T1000 (cell line): ENCODE measurements at regions not wholly inside any gene's neighbourhood (a gene's known extent, or its start where the extent isn't known, plus 50 kb on each side); places are given as distances from the start of the nearest gene placed in this dataset.

Experiments
- DNase-seq: peaks from one replicate; lab custom pipeline; 2025; ENCODE audit warnings: mixed read lengths; lab: John Stamatoyannopoulos, UW

DNA sequence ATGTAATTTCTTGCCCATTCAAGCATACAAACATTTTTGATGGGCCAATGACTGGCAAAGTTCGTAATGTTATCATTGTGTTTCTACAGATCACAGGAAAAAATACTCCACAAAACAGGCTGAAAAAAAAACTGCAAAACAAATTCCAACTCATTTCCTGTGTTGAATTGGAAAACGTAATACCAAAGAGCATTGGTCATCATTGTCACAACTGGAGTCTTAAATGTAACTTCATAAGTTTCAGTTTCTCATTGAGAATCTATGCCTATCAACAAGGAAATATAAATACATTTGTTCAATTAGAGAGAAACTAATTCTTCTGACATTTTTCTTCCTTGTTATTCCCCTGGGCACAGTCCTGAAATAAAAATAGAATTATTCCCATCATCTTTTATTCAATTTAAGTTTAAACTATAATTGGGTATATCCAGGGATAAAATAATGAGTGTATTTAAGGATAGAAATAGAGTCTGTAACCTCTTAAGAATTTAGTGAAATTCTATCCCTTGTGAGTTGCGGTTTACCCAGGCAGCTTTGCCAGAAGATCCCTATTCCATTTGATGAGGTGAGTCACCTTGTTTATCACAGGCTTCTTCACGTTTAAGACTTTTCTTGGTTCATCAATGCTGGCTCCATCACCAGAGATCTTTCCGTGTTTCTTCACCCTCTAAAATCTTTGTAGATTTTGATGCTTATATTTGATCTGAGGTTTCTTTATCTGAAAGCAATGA, 112.7 kb upstream of the ITGA1 start:
- peak; percentile 34 for DNase-seq

DNA sequence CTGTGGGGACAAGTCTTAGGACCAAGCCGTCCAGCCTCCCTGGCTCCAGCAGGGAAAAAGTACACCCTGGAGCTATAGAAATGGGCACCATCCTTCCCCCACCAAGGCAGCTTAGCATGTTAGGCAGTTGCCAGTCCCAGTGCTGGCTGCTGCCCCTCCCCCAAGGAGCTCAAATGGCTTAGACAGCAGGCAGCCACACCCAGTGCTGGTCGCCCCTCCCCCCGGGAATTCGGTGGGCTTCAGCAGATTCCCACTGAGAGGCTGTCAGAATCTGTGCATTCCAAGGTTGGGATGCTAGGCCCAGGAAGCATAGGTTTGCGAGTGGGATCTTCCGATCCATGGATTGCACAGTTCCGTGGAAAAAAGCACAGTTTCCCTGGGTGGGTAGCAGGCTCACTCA, 105.2 kb upstream of the ITGA1 start:
- DNase-seq, result no peak

DNA sequence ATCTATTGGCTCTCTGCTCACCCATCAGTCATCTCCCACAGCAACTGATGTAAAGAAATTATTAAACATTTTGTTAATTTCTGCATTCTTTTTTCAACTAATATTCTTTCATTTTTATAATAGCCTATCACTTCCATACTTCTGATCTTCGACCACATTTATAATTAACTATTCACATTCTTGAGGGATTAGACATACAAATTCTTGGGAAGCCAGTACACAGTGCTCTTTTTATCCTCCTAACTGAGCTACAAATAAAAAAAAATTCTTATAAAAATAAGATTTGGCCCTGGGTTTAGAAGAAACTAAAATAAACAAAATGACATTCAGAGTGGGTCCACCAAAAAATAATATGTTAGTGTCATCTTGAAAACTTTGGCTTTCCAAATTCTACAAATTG, 103.7 kb upstream of the ITGA1 start:
- no peak for DNase-seq

GRCh38 chr5:52685566-52685965, 102.2 kb upstream of the ITGA1 start:
- no peak for DNase-seq

DNA sequence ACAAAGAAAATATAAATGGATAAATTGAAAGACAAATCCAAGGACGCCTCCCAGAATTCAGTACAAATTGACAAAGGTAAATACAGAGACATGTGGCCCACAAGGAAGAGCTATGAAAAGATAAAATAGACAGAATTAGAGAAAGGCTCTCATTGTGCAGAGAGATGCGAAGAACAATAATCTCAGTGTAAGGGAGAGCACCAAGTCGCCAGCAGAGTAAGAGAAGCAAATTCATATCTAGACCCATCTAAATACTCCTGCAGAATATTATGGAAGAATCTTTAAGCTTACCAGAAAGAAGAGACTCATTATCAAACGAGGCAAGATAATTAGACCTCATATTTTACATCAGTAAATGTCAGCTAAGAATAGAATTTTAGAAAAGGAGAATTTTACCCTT, 101.7 kb upstream of the ITGA1 start:
- DNase-seq, result no peak

GRCh38 chr5:52690236-52690768, 97.4 kb upstream of the ITGA1 start:
- no peak for DNase-seq

DNA sequence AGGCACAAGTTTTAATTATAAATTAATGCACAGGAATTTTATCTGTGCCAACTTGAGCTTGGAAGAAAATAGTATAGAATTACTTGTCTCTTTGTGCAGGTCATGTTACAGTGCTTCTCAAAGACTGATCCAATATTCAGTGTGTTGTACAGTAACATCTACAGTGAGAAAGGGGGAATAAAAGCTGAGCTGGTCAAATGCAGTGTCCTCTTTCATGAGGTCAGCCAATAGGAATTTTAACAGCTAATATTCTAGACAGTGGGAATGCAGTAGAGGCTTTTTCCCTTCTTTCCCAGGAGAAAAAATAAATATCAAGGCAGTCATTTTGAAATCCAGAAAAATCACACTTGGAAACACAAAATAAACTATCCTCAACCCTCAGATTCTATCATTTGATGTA, 95.7 kb upstream of the ITGA1 start:
- DNase-seq, result no peak

DNA sequence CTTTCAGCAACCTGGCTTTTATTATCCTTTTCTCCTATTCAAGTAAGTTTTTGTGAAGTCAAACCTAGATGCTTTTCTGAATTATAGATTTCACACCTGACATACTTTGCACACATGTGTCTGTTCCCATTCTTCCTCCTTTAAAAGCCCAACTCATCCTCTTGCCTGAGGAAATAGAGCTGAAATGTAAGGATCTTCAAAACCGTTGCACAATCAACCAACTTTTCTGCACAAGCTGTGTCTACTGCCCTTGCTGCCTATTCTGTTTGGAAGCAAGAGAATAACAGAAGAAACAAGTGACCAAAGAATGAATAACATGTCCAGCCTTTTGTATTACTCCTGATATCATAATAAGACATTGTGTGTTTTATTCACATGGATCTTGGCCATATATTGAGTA, 95.1 kb upstream of the ITGA1 start:
- no peak for DNase-seq

GRCh38 chr5:52693280-52693679, 94.4 kb upstream of the ITGA1 start:
- no peak for DNase-seq

- DNase-seq, result no peak
Observed at GRCh38 chr5:52693836-52694235, 93.9 kb upstream of the ITGA1 start.

- DNase-seq, result no peak
Observed at GRCh38 chr5:52694648-52695047, 93.1 kb upstream of the ITGA1 start.

DNA sequence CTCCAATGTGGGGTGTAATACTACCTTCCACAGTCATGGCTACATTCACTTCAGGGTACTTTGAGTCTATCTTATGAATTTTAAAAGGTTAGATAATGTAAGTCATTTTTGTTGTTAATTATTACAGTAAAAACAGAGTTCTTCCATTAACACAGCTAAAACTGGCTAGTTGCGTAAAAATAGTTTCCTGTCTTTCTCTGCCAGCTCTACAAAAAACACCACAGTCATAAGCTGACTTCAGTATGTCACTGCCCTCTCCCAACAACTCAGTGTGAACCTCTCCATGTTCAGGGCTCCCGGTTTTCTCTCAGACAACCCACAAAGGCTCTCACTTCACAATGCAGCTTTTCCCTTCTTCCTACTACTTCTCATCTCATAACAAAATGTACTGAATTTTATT, 84.8 kb upstream of the ITGA1 start:
- no peak for DNase-seq

DNA sequence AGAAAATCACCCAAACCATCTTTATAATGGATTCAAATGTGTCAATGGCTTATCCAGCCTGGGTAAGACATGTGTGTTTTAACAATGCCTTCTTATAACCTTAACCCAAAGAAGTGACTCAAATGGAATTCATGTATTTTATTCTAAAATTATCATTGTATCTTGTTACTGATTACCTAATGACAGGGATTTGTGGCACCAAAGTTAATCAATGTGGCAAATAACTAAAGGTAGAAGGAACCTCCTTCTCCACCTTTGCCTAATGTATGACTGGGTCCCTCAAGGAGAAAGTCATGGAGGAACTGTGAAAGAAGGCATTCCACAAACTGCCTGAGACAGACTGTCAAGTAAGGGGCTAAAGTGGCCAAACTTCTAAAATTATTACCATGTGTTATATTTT, 84.4 kb upstream of the ITGA1 start:
- no peak for DNase-seq

DNA sequence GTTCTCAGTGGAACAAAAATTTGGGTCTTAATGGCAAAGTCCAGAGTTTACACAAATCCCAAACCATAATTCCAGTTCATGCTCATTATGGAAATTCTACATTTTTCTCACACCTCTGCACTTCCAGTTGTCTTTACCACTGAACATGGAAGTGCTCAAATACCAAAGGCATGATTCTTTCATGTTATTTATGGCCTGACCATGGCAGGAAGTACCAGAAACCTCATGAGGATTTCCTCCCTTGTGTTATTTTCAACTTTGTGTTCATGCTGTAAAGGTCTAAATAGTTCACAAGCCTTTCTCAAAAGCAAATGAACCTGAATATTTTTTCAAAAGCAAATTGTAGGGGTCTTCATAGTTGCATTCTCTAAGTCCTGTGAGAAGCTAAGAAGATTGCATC, 82.0 kb upstream of the ITGA1 start:
- DNase-seq, result no peak

DNA sequence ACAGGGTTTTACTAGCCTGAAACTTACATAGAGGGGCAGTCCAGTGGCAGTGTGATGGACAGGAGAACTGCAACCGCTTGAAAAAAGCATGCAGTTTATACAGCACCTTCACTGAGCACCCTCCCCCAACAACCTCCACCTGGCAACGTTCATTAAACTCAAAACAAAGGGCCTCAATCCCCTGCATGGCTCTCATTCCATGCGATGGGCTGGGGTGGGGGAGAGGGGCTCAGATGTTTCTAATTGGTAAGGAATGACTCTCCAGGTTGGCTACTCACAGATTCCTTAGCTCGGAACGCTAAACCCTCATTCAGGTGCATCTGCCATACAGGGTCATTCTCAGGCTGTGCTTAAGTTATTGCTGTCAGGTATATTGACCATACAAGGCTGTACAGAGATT, 80.9 kb upstream of the ITGA1 start:
- DNase-seq, result no peak

DNA sequence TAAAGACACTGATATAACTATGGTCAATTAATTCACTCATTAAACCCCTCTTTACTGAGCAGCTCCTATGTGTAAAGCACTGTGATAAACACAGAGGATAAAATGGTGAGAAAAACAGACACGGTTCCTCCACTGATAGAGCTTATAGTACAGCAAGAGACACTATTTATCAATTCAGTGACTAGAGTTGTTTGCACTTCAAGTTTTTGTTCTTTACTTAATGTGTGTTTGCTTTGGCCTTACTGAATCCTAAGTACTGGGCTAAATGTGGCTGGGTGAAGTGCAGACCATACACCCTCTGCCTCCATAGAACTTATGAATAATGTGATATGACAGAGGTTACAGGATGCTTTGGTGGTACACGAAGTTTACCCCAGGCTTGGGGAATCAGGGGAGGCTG, 80.1 kb upstream of the ITGA1 start:
- DNase-seq, result no peak

DNA sequence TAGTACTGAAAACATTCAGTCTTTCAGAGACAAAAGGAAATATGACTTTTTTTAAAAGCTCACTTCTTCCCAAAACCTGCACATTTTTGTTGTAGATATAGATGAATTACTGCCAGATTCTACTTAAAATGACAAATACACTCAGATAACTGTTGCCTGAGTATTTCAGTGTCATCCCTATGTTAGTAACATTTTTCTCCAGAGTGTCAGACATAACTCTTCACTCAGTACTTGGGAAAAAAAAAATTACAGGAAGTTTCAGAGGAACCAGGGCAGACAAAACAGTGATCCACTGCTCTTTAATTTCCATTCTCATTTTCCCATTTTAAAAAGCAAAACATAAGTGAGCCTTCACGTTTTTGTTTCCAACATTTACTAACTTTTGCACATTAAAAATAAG, 79.3 kb upstream of the ITGA1 start:
- DNase-seq, result no peak

GRCh38 chr5:52709167-52709925, 78.4 kb upstream of the ITGA1 start:
- no peak for DNase-seq

- no peak for DNase-seq
Observed at GRCh38 chr5:52710310-52710971, 77.3 kb upstream of the ITGA1 start.

DNA sequence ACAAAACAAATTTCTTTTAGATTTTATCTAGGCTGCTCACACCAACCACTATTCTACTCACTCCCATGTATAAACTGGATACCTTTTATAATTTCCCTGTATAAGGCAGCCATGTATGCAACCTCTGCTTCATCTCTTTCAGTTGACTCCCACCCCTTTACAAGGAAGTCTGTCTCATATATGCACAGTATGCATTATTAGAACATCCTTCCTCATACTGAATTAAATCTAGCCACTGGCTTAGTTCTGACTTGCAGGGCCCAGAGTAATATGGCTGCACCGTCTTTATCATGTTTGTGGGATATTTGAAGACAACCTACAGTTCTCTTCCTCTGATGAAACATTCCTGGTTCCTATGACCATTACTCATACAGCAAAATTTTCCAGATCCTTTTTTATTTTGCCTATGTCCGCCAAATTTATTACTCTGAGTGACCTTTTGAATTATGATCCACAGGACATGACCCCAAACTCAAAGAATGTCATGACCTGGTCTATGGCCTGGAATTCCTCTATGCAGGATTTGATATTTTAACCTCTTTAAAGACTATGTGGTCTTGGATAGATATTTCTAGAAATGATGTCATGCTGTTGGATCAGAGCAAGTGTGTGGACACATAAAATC, 76.6 kb upstream of the ITGA1 start:
- DNase-seq, result no peak

DNA sequence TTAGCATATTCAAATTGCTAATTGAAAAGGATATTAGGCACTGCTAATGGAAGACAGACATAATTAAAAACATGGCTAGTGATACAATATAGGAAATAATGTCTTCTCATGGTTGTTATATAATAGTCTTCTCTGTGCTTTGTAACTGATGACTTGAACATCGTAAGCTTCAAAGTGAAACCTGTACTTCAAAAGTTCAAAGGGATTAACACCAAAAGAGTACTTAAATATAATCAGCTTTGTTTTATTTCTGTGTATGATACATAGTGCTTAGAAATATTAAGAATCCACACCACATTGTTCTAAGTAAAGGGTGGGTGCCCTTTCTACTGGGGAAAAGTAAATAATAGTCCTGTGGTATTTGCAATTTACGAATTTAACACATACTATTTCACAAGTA, 75.4 kb upstream of the ITGA1 start:
- no peak for DNase-seq

GRCh38 chr5:52725065-52725746, 62.5 kb upstream of the ITGA1 start:
- no peak for DNase-seq
